GM23338 (cell line): ENCODE measurements at regions not wholly inside any gene's neighbourhood (a gene's known extent, or its start where the extent isn't known, plus 50 kb on each side); places are given as distances from the start of the nearest gene placed in this dataset.

Source experiments
- ATAC-seq: fragments of 200-7000 bp; cut with Tn5 transposase; 3 replicates; pipeline ENCODE4 v1.9.1; 2020
- DNase-seq: peaks from one replicate; pipeline ENCODE4 v3.0.0-alpha.2; 2015; ENCODE audit warnings: low spot score
- H2AFZ ChIP-seq: fragments of 200-600 bp; sonication (generic); 2 replicates; pipeline ENCODE4 v1.8.0; 2016; ENCODE audit warnings: antibody characterized with exemption, mild to moderate bottlenecking, moderate library complexity
- H3F3A ChIP-seq: fragments of 200-600 bp; sonication (generic); replicated peaks from 2 replicates; pipeline ENCODE4 v1.8.0; 2017; ENCODE audit warnings: antibody characterized with exemption, mixed run types, low read depth
- H3K27ac ChIP-seq: fragments of 200-600 bp; sonication (generic); 2 replicates; pipeline ENCODE4 v1.6.1; 2016; ENCODE audit warnings: low read depth
- H3K27me3 ChIP-seq: fragments of 200-600 bp; sonication (generic); 2 replicates; pipeline ENCODE4 v1.8.0; 2016; ENCODE audit warnings: mild to moderate bottlenecking, mixed run types, moderate library complexity; ENCODE audit not compliant: insufficient read depth
- H3K36me3 ChIP-seq: fragments of 200-600 bp; sonication (generic); 2 replicates; pipeline ENCODE4 v1.8.0; 2016; ENCODE audit warnings: mild to moderate bottlenecking; ENCODE audit not compliant: insufficient read depth
- H3K4me1 ChIP-seq: fragments of 200-600 bp; sonication (generic); 2 replicates; pipeline ENCODE4 v1.8.0; 2016; ENCODE audit warnings: mild to moderate bottlenecking, moderate library complexity; ENCODE audit not compliant: insufficient read depth
- H3K4me2 ChIP-seq: fragments of 200-600 bp; sonication (generic); 2 replicates; pipeline ENCODE4 v1.7.1; 2017; ENCODE audit warnings: mixed run types
- H3K4me3 ChIP-seq: fragments of 200-600 bp; sonication (generic); 2 replicates; pipeline ENCODE4 v1.6.1; 2016; ENCODE audit warnings: mixed run types
- H3K79me2 ChIP-seq: fragments of 200-600 bp; sonication (generic); replicated peaks from 2 replicates; pipeline ENCODE4 v1.8.0; 2017; ENCODE audit warnings: mild to moderate bottlenecking; ENCODE audit not compliant: insufficient read depth
- H3K9me2 ChIP-seq: fragments of 200-600 bp; sonication (generic); 2 replicates; pipeline ENCODE4 v1.8.0; 2017; ENCODE audit not compliant: insufficient read depth
- H4K20me1 ChIP-seq: fragments of 200-600 bp; sonication (generic); replicated peaks from 2 replicates; pipeline ENCODE4 v1.8.0; 2017; ENCODE audit warnings: mild to moderate bottlenecking; ENCODE audit not compliant: insufficient read depth
- H3K27ac Mint-ChIP-seq: 2 replicates; pipeline ENCODE4 v1.8.0; 2020; ENCODE audit warnings: inconsistent platforms, mild to moderate bottlenecking, moderate library complexity, mixed read lengths
- H3K27me3 Mint-ChIP-seq: 3 replicates; pipeline ENCODE4 v1.8.0; 2022; ENCODE audit warnings: low read depth, mild to moderate bottlenecking, moderate library complexity, mixed read lengths, inconsistent platforms; ENCODE audit not compliant: insufficient read depth, poor library complexity
- H3K36me3 Mint-ChIP-seq: 3 replicates; pipeline ENCODE4 v1.8.0; 2021; ENCODE audit warnings: low read depth, mild to moderate bottlenecking, inconsistent platforms, moderate library complexity, mixed read lengths
- H3K4me1 Mint-ChIP-seq: 3 replicates; pipeline ENCODE4 v1.8.0; 2020; ENCODE audit warnings: mild to moderate bottlenecking, inconsistent platforms, mixed read lengths
- H3K4me3 Mint-ChIP-seq: 3 replicates; pipeline ENCODE4 v1.8.0; 2021; ENCODE audit warnings: moderate library complexity, mild to moderate bottlenecking, inconsistent platforms, mixed read lengths
- H3K9me3 Mint-ChIP-seq: 3 replicates; pipeline ENCODE4 v1.8.0; 2020; ENCODE audit warnings: moderate library complexity, mild to moderate bottlenecking, inconsistent platforms, mixed read lengths
- CREB1 ChIP-seq: fragments of 250-450 bp; sonication (Bioruptor Pico); IDR thresholded peaks from 2 replicates; pipeline ENCODE4 v1.5.0; 2020; ENCODE audit warnings: low read depth, mild to moderate bottlenecking, moderate library complexity
- CTCF ChIP-seq, 2 experiments: fragments of 200-600 bp in 1 of 2; sonication (generic) in 1 of 2; conservative IDR thresholded peaks; 2 replicates each; pipeline versions ENCODE4 v1.5.1 to v1.6.1; 2016 to 2017; ENCODE audit warnings: antibody characterized with exemption in 2 of 2, low read depth in 2 of 2, mild to moderate bottlenecking in 2 of 2, moderate library complexity in 1 of 2
- ETS1 ChIP-seq: IDR thresholded peaks from 2 replicates; pipeline ENCODE4 v1.6.1; 2016; ENCODE audit warnings: antibody characterized with exemption
- EZH2 ChIP-seq: fragments of 200-600 bp; sonication (generic); IDR thresholded peaks from one replicate; pipeline ENCODE4 v1.8.0; 2017; ENCODE audit warnings: antibody characterized with exemption, mild to moderate bottlenecking, low read depth; ENCODE audit not compliant: unreplicated experiment
- EZH2phosphoT487 ChIP-seq: fragments of 200-600 bp; sonication (generic); IDR thresholded peaks from one replicate; pipeline ENCODE4 v1.8.1; 2018; ENCODE audit warnings: antibody characterized with exemption; ENCODE audit not compliant: unreplicated experiment
- JUNB ChIP-seq: IDR thresholded peaks from one replicate; pipeline ENCODE4 v1.6.1; 2016; ENCODE audit warnings: antibody characterized with exemption; ENCODE audit not compliant: unreplicated experiment
- NANOG ChIP-seq: IDR thresholded peaks from 2 replicates; pipeline ENCODE4 v1.6.1; 2016; ENCODE audit warnings: antibody characterized with exemption, borderline replicate concordance
- POLR2AphosphoS5 ChIP-seq: IDR thresholded peaks from 2 replicates; pipeline ENCODE4 v1.6.1; 2016; ENCODE audit warnings: antibody characterized with exemption, low read depth
- REST ChIP-seq: IDR thresholded peaks from one replicate; pipeline ENCODE4 v1.6.1; 2018; ENCODE audit warnings: antibody characterized with exemption; ENCODE audit not compliant: unreplicated experiment
- STAT1 ChIP-seq: IDR thresholded peaks from one replicate; pipeline ENCODE4 v1.6.1; 2016; ENCODE audit warnings: antibody characterized with exemption; ENCODE audit not compliant: unreplicated experiment
- ZNF114 ChIP-seq: fragments of 250-450 bp; sonication (Bioruptor Pico); IDR thresholded peaks from 2 replicates; pipeline ENCODE4 v1.5.0; 2020; ENCODE audit warnings: mild to moderate bottlenecking, moderate library complexity
- ZNF331 ChIP-seq: fragments of 250-450 bp; sonication (Bioruptor Pico); IDR thresholded peaks from 2 replicates; pipeline ENCODE4 v1.5.0; 2020; ENCODE audit warnings: low read depth, mild to moderate bottlenecking, moderate library complexity
- ZNF462 ChIP-seq: fragments of 250-450 bp; sonication (Bioruptor Pico); IDR thresholded peaks from 2 replicates; pipeline ENCODE4 v1.5.0; 2020; ENCODE audit warnings: mild to moderate bottlenecking, moderate library complexity

- H3K4me3 Mint-ChIP-seq = no peak overlapping the region
- TF ChIP-seq NANOG (no peak), REST (no peak), ETS1 (no peak), POLR2AphosphoS5 (no peak), ZNF114 (CRISPR knock-in tag) (no peak), ZNF331 (CRISPR knock-in tag) (no peak), STAT1 (no peak), CTCF (conservative IDR thresholded peaks at IDR 0.05; ENCODE audit: low read depth in 2 of 2) (no peak), EZH2 (no peak), CREB1 (CRISPR knock-in tag) (no peak), JUNB (no peak), ZNF462 (CRISPR knock-in tag) (no peak), EZH2phosphoT487 (no peak)
- H3K4me2 ChIP-seq = no peak overlapping the region
- H4K20me1 ChIP-seq = no peaks in the 10 kb centered on the region
- no peaks in the 10 kb centered on the region; the same call in 1 of the 2 replicates for H3F3A ChIP-seq
- no peaks in the 10 kb centered on the region for H3K36me3 Mint-ChIP-seq
- no peaks in the 10 kb centered on the region for H3K36me3 ChIP-seq
- ATAC-seq (no peak), DNase-seq (no peak)
- no peak overlapping the region for H2AFZ ChIP-seq
- H3K4me1 Mint-ChIP-seq = no peaks in the 10 kb centered on the region
- H3K4me3 ChIP-seq = no peak overlapping the region
- H3K4me1 ChIP-seq = no peaks in the 10 kb centered on the region
- no peaks in the 10 kb centered on the region for H3K27me3 ChIP-seq
- H3K27ac ChIP-seq = no peak overlapping the region
- peaks cover 6% of the 10 kb centered on the region for H3K27me3 Mint-ChIP-seq
- H3K27ac Mint-ChIP-seq = 0 out of 2 replicates have a peak overlapping the region, but pooled peaks have one; percentile 52
- H3K79me2 ChIP-seq = no peaks in the 10 kb centered on the region
- H3K9me3 Mint-ChIP-seq = peaks cover 14% of the 10 kb centered on the region; the same call in 1 of the 3 replicates
- H3K9me2 ChIP-seq = 0 out of 2 replicates have a peak, but pooled peaks cover 10% of the 10 kb centered on the region
Measured at GRCh38 chr2:2861666-2862240, 515.9 kb downstream of the EIPR1 start.
